GM12892 (cell line): ENCODE measurements at regions not wholly inside any gene's neighbourhood (a gene's known extent, or its start where the extent isn't known, plus 50 kb on each side); places are given as distances from the start of the nearest gene placed in this dataset.

Source experiments
- POLR2A ChIP-seq: IDR thresholded peaks from 2 replicates; pipeline ENCODE4 v1.6.1; 2011; ENCODE audit warnings: low read depth, low read length, control low read depth
- POLR2AphosphoS5 ChIP-seq: IDR thresholded peaks from 2 replicates; pipeline ENCODE4 v1.6.1; 2011; ENCODE audit warnings: low read depth, low read length, control low read depth

GRCh38 chr20:11822540-11822794 lies 95.2 kb upstream of the BTBD3 start:
- no peak for TF ChIP-seq POLR2AphosphoS5
- TF ChIP-seq POLR2A, result no peak
